Neural progenitor cell (in vitro differentiated cells): ENCODE measurements at regions not wholly inside any gene's neighbourhood (a gene's known extent, or its start where the extent isn't known, plus 50 kb on each side); places are given as distances from the start of the nearest gene placed in this dataset.

ENCODE experiments used
- CTCF ChIP-seq: fragments of 200-600 bp; sonication (generic); IDR thresholded peaks from 2 replicates; pipeline ENCODE4 v1.5.1; 2017; ENCODE audit warnings: antibody characterized with exemption, mild to moderate bottlenecking
- EZH2 ChIP-seq: fragments of 200-600 bp; sonication (generic); IDR thresholded peaks from 2 replicates; pipeline ENCODE4 v1.6.1; 2017; ENCODE audit warnings: antibody characterized with exemption, mild to moderate bottlenecking, moderate library complexity

GRCh38 chr22:47837703-47838102 is 1075.3 kb downstream of the TBC1D22A start:
- TF ChIP-seq CTCF, result peak; percentile 56
- no peak for TF ChIP-seq EZH2
